ENCODE measurements at regions not wholly inside any gene's neighbourhood (a gene's known extent, or its start where the extent isn't known, plus 50 kb on each side); places are given as distances from the start of the nearest gene placed in this dataset.

DNA sequence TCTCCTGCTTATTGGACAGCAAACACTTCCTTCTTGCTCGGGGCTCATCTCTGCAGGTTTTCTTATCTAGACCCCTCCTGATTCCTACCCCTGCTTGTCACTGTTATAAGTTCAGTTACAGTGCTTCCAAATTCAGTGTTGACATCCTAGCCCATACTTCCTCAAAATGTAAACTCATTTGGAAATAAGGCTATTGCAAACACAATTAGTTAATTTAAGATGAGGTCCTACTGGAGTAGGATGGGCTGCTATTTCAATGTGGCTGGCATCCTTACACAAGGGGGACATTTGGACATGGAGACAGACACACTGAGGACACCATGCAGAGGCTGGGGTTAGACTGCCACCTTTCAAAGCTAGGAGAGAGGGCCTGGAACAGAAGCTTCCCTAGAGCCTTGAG is 85.2 kb upstream of the NPVF start:
- H3K4me1 Mint-ChIP-seq (ENCODE audit: low read depth) = no peaks in the 10 kb centered on the region
- TF ChIP-seq, protein P1, sequence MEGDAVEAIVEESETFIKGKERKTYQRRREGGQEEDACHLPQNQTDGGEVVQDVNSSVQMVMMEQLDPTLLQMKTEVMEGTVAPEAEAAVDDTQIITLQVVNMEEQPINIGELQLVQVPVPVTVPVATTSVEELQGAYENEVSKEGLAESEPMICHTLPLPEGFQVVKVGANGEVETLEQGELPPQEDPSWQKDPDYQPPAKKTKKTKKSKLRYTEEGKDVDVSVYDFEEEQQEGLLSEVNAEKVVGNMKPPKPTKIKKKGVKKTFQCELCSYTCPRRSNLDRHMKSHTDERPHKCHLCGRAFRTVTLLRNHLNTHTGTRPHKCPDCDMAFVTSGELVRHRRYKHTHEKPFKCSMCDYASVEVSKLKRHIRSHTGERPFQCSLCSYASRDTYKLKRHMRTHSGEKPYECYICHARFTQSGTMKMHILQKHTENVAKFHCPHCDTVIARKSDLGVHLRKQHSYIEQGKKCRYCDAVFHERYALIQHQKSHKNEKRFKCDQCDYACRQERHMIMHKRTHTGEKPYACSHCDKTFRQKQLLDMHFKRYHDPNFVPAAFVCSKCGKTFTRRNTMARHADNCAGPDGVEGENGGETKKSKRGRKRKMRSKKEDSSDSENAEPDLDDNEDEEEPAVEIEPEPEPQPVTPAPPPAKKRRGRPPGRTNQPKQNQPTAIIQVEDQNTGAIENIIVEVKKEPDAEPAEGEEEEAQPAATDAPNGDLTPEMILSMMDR (IDR thresholded peaks at IDR 0.05) = no peak
- H3K4me3 Mint-ChIP-seq = no peak overlapping the region
- H3K36me3 Mint-ChIP-seq (ENCODE audit: low read depth) = no peaks in the 10 kb centered on the region
- no peak for DNase-seq
- H3K9me3 Mint-ChIP-seq = peaks cover 24% of the 10 kb centered on the region
- no peak overlapping the region for H3K27ac Mint-ChIP-seq
- H3K27me3 Mint-ChIP-seq (ENCODE audit: insufficient read depth) = no peaks in the 10 kb centered on the region; the same call in 1 of the 2 replicates

DNA sequence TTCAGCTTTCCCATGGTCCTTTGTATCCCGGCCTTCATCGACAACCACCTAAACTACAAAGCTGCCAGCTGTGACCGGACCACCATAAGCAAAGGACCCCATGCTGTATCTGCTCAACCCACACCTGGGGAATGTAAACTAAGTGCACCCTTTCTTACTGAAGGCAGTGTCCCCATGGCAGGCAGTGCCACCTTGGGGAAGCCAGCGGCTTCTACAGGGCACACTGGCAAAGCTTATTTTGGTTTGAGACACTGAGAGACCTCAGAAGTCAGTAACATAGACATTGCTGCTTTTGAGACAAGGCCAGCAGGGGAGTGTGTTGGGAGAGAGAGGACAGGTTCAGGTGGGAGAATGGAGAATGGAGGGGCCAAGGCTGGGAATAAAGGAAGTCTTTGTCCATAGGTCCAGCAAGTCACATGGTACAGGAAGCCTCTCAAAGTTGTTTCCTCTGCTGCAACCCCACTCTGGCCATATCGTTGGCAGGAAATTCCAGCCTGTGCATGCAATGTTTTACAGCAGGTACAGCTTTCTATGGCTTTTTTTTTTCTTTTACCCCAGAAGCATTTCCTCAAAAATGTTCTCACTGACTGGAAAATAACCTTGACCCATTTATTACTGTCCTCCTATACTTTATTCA is 85.9 kb upstream of the NPVF start:
- no peak overlapping the region for H3K27ac Mint-ChIP-seq
- DNase-seq = no peak
- H3K36me3 Mint-ChIP-seq (ENCODE audit: low read depth) = no peaks in the 10 kb centered on the region
- H3K4me3 Mint-ChIP-seq = no peak overlapping the region
- H3K27me3 Mint-ChIP-seq (ENCODE audit: insufficient read depth) = no peaks in the 10 kb centered on the region; the same call in 1 of the 2 replicates
- peaks cover 24% of the 10 kb centered on the region for H3K9me3 Mint-ChIP-seq
- H3K4me1 Mint-ChIP-seq (ENCODE audit: low read depth) = no peaks in the 10 kb centered on the region
- TF ChIP-seq, protein P1 (IDR thresholded peaks at IDR 0.05) = no peak

DNA sequence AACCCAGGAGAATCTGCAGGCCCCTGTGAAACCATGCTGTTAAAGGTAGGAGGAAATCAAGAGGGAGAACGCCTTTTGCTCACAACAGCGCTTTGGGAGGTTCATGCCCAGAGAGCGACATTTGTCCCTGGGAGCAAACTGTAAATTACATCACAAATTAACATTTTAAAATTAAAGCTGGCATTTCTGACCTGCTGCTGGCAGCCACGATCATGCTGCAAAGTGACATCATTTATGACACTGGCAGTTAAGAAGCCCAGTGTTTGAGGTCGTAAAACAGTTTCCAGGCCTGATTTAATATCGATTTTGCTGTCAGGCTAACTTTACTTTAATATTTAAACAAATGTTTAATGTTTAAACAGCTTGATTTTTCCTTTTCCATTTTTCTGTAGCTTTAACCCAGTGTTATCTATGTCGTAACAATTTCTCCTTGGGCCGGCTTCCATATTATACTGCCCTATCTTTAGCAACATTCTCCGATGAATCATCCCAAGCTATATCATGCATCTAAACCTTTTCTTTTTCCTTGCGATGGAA is 86.5 kb upstream of the NPVF start:
- no peak for DNase-seq
- Mint-ChIP-seq H3K27ac (no peak overlapping the region), H3K4me1 (ENCODE audit: low read depth) (no peaks in the 10 kb centered on the region), H3K36me3 (ENCODE audit: low read depth) (no peaks in the 10 kb centered on the region), H3K9me3 (peaks cover 25% of the 10 kb centered on the region), H3K27me3 (ENCODE audit: insufficient read depth) (no peaks in the 10 kb centered on the region; the same call in 1 of the 2 replicates), H3K4me3 (no peak overlapping the region)
- TF ChIP-seq, protein P1 (IDR thresholded peaks at IDR 0.05) = no peak

DNA sequence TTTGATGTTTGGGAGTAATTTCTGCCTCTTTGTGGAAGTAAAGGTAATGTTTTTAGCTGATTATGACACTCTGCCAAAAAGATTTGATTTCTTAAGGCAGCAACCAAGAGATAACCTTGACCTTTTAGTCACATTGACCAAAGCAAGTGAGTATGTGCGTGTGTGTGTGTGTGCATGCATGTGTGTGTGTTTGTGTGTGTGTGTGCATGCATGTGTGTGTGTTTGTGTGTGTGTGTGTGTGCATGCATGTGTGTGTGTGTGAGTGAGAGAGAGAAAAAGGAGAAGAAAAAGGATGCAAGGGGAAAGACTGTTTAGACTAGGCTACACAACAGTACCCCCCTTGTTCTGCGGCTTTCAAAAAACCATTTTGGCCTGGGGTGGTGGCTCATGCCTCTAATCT is 88.1 kb upstream of the NPVF start:
- no peaks in the 10 kb centered on the region for H3K4me1 Mint-ChIP-seq (ENCODE audit: low read depth)
- H3K27ac Mint-ChIP-seq = no peak overlapping the region
- no peaks in the 10 kb centered on the region for H3K36me3 Mint-ChIP-seq (ENCODE audit: low read depth)
- peaks cover 32% of the 10 kb centered on the region for H3K9me3 Mint-ChIP-seq
- no peaks in the 10 kb centered on the region; the same call in 1 of the 2 replicates for H3K27me3 Mint-ChIP-seq (ENCODE audit: insufficient read depth)
- TF ChIP-seq, protein P1 (IDR thresholded peaks at IDR 0.05) = no peak
- no peak overlapping the region for H3K4me3 Mint-ChIP-seq
- no peak for DNase-seq

DNA sequence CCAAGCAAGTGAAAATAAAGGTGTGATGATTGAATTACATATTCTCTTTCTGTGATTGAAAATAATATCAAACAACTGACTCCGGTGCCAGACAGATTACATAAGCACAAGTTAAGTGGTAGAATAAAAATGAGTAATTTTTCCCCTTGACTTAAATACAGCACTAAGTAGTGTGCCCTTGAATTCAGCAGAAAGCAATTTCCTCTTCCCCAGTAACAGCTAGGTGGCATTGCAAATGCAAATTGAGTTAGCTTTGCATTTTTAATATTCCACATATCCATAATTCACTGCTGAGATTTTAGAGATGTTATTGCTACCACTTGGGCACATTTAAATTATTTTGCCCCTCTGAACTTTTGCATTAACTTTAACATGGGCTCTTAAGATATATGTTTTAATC is 89.8 kb upstream of the NPVF start:
- Mint-ChIP-seq H3K9me3 (peaks cover 33% of the 10 kb centered on the region), H3K36me3 (ENCODE audit: low read depth) (no peaks in the 10 kb centered on the region), H3K27me3 (ENCODE audit: insufficient read depth) (no peaks in the 10 kb centered on the region; the same call in 1 of the 2 replicates), H3K4me1 (ENCODE audit: low read depth) (no peaks in the 10 kb centered on the region), H3K4me3 (no peak overlapping the region), H3K27ac (no peak overlapping the region)
- TF ChIP-seq, protein P1 (IDR thresholded peaks at IDR 0.05) = no peak
- DNase-seq = no peak

Measured in HFFc6 (cell line).